ENCODE measurements at regions not wholly inside any gene's neighbourhood (a gene's known extent, or its start where the extent isn't known, plus 50 kb on each side); places are given as distances from the start of the nearest gene placed in this dataset.

GRCh38 chr7:16123117-16123770 is 298.1 kb downstream of the CRPPA start:
- no peaks in the 10 kb centered on the region for H3F3A ChIP-seq (replicated peaks; ENCODE audit: low read depth)
- no peaks in the 10 kb centered on the region for H3K27me3 Mint-ChIP-seq (ENCODE audit: insufficient read depth, low read depth, poor library complexity)
- H3K36me3 Mint-ChIP-seq (ENCODE audit: low read depth) = no peaks in the 10 kb centered on the region; the same call in 1 of the 3 replicates
- no peak overlapping the region for H3K4me3 Mint-ChIP-seq
- H3K79me2 ChIP-seq (replicated peaks; ENCODE audit: insufficient read depth) = no peaks in the 10 kb centered on the region
- no peak overlapping the region for H3K27ac Mint-ChIP-seq
- H3K27ac ChIP-seq (ENCODE audit: low read depth) = no peak overlapping the region
- H4K20me1 ChIP-seq (replicated peaks; ENCODE audit: insufficient read depth) = no peaks in the 10 kb centered on the region
- ATAC-seq (no peak), DNase-seq (ENCODE audit: low spot score) (no peak)
- H3K9me2 ChIP-seq (ENCODE audit: insufficient read depth) = no peaks in the 10 kb centered on the region
- H3K27me3 ChIP-seq (ENCODE audit: insufficient read depth) = no peaks in the 10 kb centered on the region
- H3K9me3 Mint-ChIP-seq = peaks cover 4% of the 10 kb centered on the region; the same call in 1 of the 3 replicates
- H3K4me1 Mint-ChIP-seq = peaks cover 1% of the 10 kb centered on the region; the same call in 2 of the 3 replicates
- no peak overlapping the region for H3K4me2 ChIP-seq
- no peak overlapping the region for H2AFZ ChIP-seq
- no peak for TF ChIP-seq POLR2AphosphoS5 (IDR thresholded peaks at IDR 0.05; ENCODE audit: low read depth)
- no peak for TF ChIP-seq REST (IDR thresholded peaks at IDR 0.05; ENCODE audit: unreplicated experiment)
- TF ChIP-seq ZNF462 (CRISPR knock-in tag; IDR thresholded peaks at IDR 0.05) = no peak
- TF ChIP-seq ZNF114 (CRISPR knock-in tag; IDR thresholded peaks at IDR 0.05) = no peak
- TF ChIP-seq NANOG (IDR thresholded peaks at IDR 0.05; ENCODE audit: borderline replicate concordance) = no peak
- TF ChIP-seq JUNB (IDR thresholded peaks at IDR 0.05; ENCODE audit: unreplicated experiment) = no peak
- TF ChIP-seq CTCF (conservative IDR thresholded peaks at IDR 0.05; ENCODE audit: low read depth in 2 of 2) = no peak
- no peak for TF ChIP-seq EZH2phosphoT487 (IDR thresholded peaks at IDR 0.05; ENCODE audit: unreplicated experiment)
- no peak for TF ChIP-seq ETS1 (IDR thresholded peaks at IDR 0.05)
- no peak for TF ChIP-seq ZNF331 (CRISPR knock-in tag; IDR thresholded peaks at IDR 0.05; ENCODE audit: low read depth)
- no peak for TF ChIP-seq EZH2 (IDR thresholded peaks at IDR 0.05; ENCODE audit: low read depth, unreplicated experiment)
- no peak for TF ChIP-seq CREB1 (CRISPR knock-in tag; IDR thresholded peaks at IDR 0.05; ENCODE audit: low read depth)
- no peak for TF ChIP-seq STAT1 (IDR thresholded peaks at IDR 0.05; ENCODE audit: unreplicated experiment)
- no peak overlapping the region for H3K4me3 ChIP-seq
- H3K4me1 ChIP-seq (ENCODE audit: insufficient read depth) = no peaks in the 10 kb centered on the region
- H3K36me3 ChIP-seq (ENCODE audit: insufficient read depth) = 0 out of 2 replicates have a peak, but pooled peaks cover 3% of the 10 kb centered on the region

Measured in GM23338 (cell line).